HEK293 (cell line): ENCODE measurements at regions not wholly inside any gene's neighbourhood (a gene's known extent, or its start where the extent isn't known, plus 50 kb on each side); places are given as distances from the start of the nearest gene placed in this dataset.

Experiments
- TCF7L2 ChIP-seq: IDR thresholded peaks from 2 replicates; pipeline ENCODE4 v1.6.1; 2011; ENCODE audit warnings: low read depth, mild to moderate bottlenecking, inconsistent platforms, low read length, moderate library complexity, borderline replicate concordance
- ZBTB20 ChIP-seq: fragments of 450-650 bp; formaldehyde crosslinking; IDR thresholded peaks from 2 replicates; pipeline ENCODE4 v1.5.1; 2016; ENCODE audit warnings: missing biosample characterization, missing genetic modification characterization
- ZNF311 ChIP-seq: fragments of 450-650 bp; formaldehyde crosslinking; IDR thresholded peaks from 2 replicates; pipeline ENCODE4 v1.5.1; 2017; ENCODE audit warnings: missing biosample characterization, missing genetic modification characterization, borderline replicate concordance
- ZNF324 ChIP-seq: fragments of 450-650 bp; formaldehyde crosslinking; IDR thresholded peaks from 2 replicates; pipeline ENCODE4 v1.5.1; 2016; ENCODE audit warnings: missing biosample characterization, missing genetic modification characterization
- ZNF366 ChIP-seq: fragments of 450-650 bp; formaldehyde crosslinking; conservative IDR thresholded peaks from 2 replicates; pipeline ENCODE4 v1.5.1; 2016; ENCODE audit warnings: missing biosample characterization, missing genetic modification characterization
- ZNF37A ChIP-seq: fragments of 450-650 bp; IDR thresholded peaks from 2 replicates; pipeline ENCODE4 v1.5.1; 2018; ENCODE audit warnings: missing biosample characterization, missing genetic modification characterization
- ZNF513 ChIP-seq: fragments of 450-650 bp; IDR thresholded peaks from 2 replicates; pipeline ENCODE4 v1.5.1; 2018; ENCODE audit warnings: missing biosample characterization, missing genetic modification characterization
- ZNF580 ChIP-seq: fragments of 450-650 bp; formaldehyde crosslinking; IDR thresholded peaks from 2 replicates; pipeline ENCODE4 v1.5.1; 2016; ENCODE audit warnings: missing biosample characterization, missing genetic modification characterization
- TF ChIP-seq, protein P1 (sequence below): fragments of 450-650 bp; formaldehyde crosslinking; IDR thresholded peaks from 2 replicates; pipeline ENCODE4 v1.5.1; 2016; ENCODE audit warnings: missing biosample characterization, missing genetic modification characterization

DNA sequence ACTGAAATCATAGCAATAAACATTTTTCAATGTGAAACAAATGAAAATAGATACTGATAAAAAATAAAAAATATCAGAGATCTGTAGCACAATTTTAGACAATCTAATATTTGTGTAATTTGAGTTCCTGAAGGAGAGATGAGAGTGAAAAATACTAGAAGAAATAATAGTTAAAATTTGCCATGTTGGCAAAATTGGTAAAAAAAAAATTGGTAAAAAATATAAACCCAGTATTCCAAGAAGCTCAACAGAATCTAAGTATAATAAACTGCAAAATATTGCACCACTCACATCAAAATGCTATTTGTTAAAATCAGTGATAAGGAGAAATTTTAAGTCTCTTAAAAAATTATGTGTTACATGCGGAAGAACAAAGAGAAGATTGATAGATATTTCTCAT is 1680.7 kb downstream of the PCDH7 start:
- no peak for TF ChIP-seq ZBTB20 (tag by site-specific recombination)
- TF ChIP-seq, protein P1, sequence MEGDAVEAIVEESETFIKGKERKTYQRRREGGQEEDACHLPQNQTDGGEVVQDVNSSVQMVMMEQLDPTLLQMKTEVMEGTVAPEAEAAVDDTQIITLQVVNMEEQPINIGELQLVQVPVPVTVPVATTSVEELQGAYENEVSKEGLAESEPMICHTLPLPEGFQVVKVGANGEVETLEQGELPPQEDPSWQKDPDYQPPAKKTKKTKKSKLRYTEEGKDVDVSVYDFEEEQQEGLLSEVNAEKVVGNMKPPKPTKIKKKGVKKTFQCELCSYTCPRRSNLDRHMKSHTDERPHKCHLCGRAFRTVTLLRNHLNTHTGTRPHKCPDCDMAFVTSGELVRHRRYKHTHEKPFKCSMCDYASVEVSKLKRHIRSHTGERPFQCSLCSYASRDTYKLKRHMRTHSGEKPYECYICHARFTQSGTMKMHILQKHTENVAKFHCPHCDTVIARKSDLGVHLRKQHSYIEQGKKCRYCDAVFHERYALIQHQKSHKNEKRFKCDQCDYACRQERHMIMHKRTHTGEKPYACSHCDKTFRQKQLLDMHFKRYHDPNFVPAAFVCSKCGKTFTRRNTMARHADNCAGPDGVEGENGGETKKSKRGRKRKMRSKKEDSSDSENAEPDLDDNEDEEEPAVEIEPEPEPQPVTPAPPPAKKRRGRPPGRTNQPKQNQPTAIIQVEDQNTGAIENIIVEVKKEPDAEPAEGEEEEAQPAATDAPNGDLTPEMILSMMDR (tag by site-specific recombination): no peak
- TF ChIP-seq TCF7L2: no peak
- no peak for TF ChIP-seq ZNF37A
- TF ChIP-seq ZNF366 (tag by site-specific recombination): no peak
- no peak for TF ChIP-seq ZNF513 (tag by site-specific recombination)
- TF ChIP-seq ZNF580 (tag by site-specific recombination): no peak
- no peak for TF ChIP-seq ZNF311 (tag by site-specific recombination)
- TF ChIP-seq ZNF324 (tag by site-specific recombination): no peak
